Endothelial cell of umbilical vein (primary cell): ENCODE measurements at regions not wholly inside any gene's neighbourhood (a gene's known extent, or its start where the extent isn't known, plus 50 kb on each side); places are given as distances from the start of the nearest gene placed in this dataset.

Experiments
- CTCF ChIP-seq, 2 donors: IDR thresholded peaks; 1 replicate in 1 of 2; 2 replicates in 1 of 2; pipeline ENCODE4 v1.5.1; 2011; ENCODE audit warnings: low read length in 2 of 2, mild to moderate bottlenecking in 2 of 2, moderate library complexity in 2 of 2, control low read depth in 1 of 2, inconsistent platforms in 1 of 2, low read depth in 1 of 2; ENCODE audit not compliant: insufficient read depth in 1 of 2; ENCODE audit errors: extremely low read depth in 1 of 2
- EZH2 ChIP-seq: IDR thresholded peaks from 2 replicates; pipeline ENCODE4 v1.6.1; 2012; ENCODE audit warnings: borderline replicate concordance, low read depth, mild to moderate bottlenecking, moderate library complexity, low read length, inconsistent platforms; ENCODE audit not compliant: severe bottlenecking
- FOS ChIP-seq: IDR thresholded peaks from 2 replicates; pipeline ENCODE4 v1.6.1; 2011; ENCODE audit warnings: mild to moderate bottlenecking, low read length, moderate library complexity, borderline replicate concordance; ENCODE audit not compliant: insufficient read depth
- GATA2 ChIP-seq: IDR thresholded peaks from 2 replicates; pipeline ENCODE4 v1.7.0; 2011; ENCODE audit warnings: low read depth, mild to moderate bottlenecking, moderate library complexity, mixed read lengths, low read length; ENCODE audit not compliant: insufficient read length, insufficient read depth
- JUN ChIP-seq: IDR thresholded peaks from 2 replicates; pipeline ENCODE4 v1.6.1; 2011; ENCODE audit warnings: borderline replicate concordance, low read depth; ENCODE audit not compliant: insufficient read length, insufficient read depth
- MAX ChIP-seq: IDR thresholded peaks from 2 replicates; pipeline ENCODE4 v1.6.1; 2011; ENCODE audit not compliant: insufficient read depth, insufficient read length
- MYC ChIP-seq: IDR thresholded peaks from one replicate; pipeline ENCODE4 v1.6.1; 2011; ENCODE audit warnings: mild to moderate bottlenecking, low read depth, low read length
- POLR2A ChIP-seq: IDR thresholded peaks from 2 replicates; pipeline ENCODE4 v1.6.1; 2012; ENCODE audit warnings: low read depth, mild to moderate bottlenecking, control low read depth, low read length
- POLR2AphosphoS5 ChIP-seq: IDR thresholded peaks from 2 replicates; pipeline ENCODE4 v1.6.1; 2012; ENCODE audit warnings: low read depth, mild to moderate bottlenecking, control low read depth, low read length, moderate library complexity; ENCODE audit not compliant: insufficient read depth

- TF ChIP-seq CTCF (IDR thresholded peaks at IDR 0.05; ENCODE audit: extremely low read depth in 1 of 2, insufficient read depth in 1 of 2, low read depth in 1 of 2, low read length in 2 of 2) = no peak
- no peak for TF ChIP-seq POLR2A
- TF ChIP-seq POLR2AphosphoS5 = no peak
- no peak for TF ChIP-seq GATA2
- TF ChIP-seq FOS = no peak
- no peak for TF ChIP-seq JUN
- no peak for TF ChIP-seq EZH2
- TF ChIP-seq MYC = no peak
- TF ChIP-seq MAX = no peak
Observed at GRCh38 chrX:69555481-69556041, 51.4 kb downstream of the NALF2 start.
